ENCODE measurements at regions not wholly inside any gene's neighbourhood (a gene's known extent, or its start where the extent isn't known, plus 50 kb on each side); places are given as distances from the start of the nearest gene placed in this dataset.

DNA sequence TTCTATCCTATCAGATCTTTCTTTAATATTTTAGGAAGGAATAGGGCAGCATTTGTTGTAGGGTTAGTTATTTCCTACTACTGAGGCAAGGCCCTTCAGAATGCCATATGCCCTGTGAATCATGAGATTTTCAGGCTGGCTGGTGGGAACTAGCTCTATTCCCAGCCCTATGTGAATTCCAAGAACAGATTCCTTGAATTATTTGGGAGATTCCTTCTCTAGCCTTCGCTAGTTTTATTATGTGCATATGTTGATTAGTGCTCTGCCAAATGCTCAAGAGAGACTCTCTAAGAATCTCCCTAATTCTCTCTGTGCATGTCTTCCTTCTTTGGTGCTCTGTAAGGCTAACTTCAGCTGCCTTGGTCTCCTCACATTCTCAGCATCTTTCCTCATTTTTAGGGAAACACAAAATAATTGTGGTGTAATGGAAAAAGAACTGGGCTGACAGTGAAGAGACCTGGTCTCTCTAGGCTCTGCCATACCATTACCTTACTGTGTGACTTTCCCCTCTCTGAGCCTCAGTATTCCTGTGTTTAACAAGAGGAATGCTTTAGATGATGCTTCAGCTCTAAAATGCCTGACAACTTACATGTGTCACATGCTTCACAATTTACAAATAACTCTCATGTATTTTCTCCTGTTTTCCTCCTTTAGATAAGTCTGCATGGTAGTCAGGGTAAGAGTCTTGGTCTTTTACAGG, 79.7 kb downstream of the VMA21 start:
- ATAC-seq (no peak), DNase-seq (no peak)
- intact Hi-C loops (cut with DNase I), result loop anchor here in 1 of 2 donors (10.0 kb wide), 1 partner anchor 62 kb away; no protein-coding TSS in a partner anchor

DNA sequence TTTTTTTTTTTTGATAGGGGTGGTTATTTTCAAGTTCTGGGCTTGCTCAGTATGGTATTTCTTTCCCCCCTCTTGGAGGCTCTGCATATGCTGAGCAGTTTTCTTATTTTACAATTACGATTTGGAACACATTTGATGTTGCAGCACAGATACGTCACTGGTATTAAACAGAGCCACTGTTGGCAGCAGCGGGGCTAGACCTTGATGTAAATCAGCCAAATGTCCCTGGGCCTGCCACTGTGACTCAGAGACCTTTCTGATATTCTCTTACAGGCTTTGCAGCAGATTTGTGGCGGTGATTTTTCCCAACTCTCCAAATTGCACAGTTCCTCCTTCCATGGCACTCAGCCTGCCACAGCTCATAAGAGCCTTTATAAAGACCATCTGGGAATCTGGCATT, 81.1 kb downstream of the VMA21 start:
- intact Hi-C loops (cut with DNase I), result loop anchor here in 1 of 2 donors (10.0 kb wide), 1 partner anchor 63 kb away; no protein-coding TSS in a partner anchor
- DNase-seq, result no peak
- ATAC-seq, result no peak

- DNase-seq, result no peak
- intact Hi-C loops (cut with DNase I), result no loop called here
These were observed 74.8 kb upstream of the PASD1 start for GRCh38 chrX:151488677-151489076.

DNA sequence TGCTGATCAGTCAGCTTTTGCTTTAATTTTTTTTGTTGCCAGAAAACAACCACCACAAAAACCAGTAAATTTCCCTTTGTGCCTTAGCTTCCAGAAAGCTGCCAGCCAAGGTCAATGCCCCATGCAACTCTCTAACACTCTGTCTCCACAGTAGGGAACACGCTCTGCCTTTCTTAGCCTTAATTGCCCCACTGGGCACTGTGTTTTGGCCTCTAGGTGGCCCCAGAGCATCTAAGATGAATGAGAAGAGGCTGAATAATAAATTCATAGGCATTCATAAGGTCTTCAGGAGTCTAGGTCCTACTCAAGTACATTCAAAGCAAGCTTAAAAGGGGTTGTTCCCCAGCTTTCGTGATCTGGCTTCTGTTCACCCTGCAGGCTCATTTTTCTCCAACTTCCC, 57.7 kb upstream of the PASD1 start:
- intact Hi-C loops (cut with DNase I), result no loop called here
- no peak for DNase-seq
- ATAC-seq, result no peak

More at GRCh38 chrX:151488677-151489076, 74.8 kb upstream of the PASD1 start:
- ATAC-seq, result no peak

DNA sequence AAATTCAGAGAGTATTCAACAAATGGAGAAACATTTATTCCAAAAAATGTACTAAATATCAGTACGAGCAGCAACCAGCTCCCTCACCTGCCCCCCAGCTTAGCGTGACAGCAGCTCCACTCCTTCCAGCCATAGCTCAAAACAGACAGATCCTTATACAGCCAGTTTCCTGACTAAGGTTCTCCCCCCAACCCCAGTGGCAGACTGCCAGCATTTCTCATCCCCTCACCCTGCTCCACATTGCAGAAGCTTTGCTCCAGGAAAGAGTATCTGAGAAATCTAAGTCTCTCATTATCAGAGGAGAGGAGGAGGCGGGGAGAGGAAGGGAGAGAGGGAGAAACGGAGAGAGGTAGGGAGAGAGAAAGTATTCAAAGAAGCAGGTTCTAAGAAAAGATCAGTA, 53.3 kb upstream of the PASD1 start:
- intact Hi-C loops (cut with DNase I), result no loop called here
- DNase-seq, result no peak
- ATAC-seq, result no peak

DNA sequence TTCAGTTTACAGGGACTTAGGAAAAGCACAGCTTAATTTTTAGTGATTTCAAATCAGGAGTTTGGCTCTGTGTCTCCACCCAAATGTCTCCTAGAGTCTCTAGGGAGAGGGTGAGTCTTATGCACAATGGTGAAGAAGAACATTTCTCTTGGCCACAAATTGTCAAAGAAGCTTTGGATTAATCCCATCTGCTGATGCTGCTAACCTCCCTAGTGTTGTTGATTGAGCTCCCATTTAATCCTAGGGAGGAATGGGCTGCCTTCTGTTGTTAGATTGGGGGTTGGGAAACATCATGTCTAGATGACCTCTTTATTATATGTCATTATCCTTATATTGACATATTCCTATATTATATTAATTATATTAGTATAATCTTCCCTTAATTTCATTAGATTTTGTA, 50.0 kb upstream of the PASD1 start:
- DNase-seq, result no peak
- intact Hi-C loops (cut with DNase I), result no loop called here

More for the DNA sequence above, 50.0 kb upstream of the PASD1 start:
- no peak for ATAC-seq

Data from left cardiac atrium (tissue), 4 donors.